Subcutaneous abdominal adipose tissue (tissue), 5 donors: ENCODE measurements at regions not wholly inside any gene's neighbourhood (a gene's known extent, or its start where the extent isn't known, plus 50 kb on each side); places are given as distances from the start of the nearest gene placed in this dataset.

ENCODE experiments used
- H3K27ac ChIP-seq: one replicate; pipeline ENCODE4 v1.7.0; 2013; ENCODE audit warnings: low read depth, mild to moderate bottlenecking, inconsistent platforms, low read length, moderate library complexity
- H3K27me3 ChIP-seq, 5 donors: one replicate each; pipeline ENCODE4 v1.7.0; 2013; ENCODE audit warnings: low read length in 5 of 5, inconsistent platforms in 1 of 5; ENCODE audit not compliant: control insufficient read depth in 5 of 5, insufficient read depth in 4 of 5
- H3K36me3 ChIP-seq, 5 donors: one replicate each; pipeline ENCODE4 v1.7.0; 2013; ENCODE audit warnings: low read length in 5 of 5; ENCODE audit not compliant: control insufficient read depth in 5 of 5, insufficient read depth in 5 of 5
- H3K4me1 ChIP-seq, 5 donors: one replicate each; pipeline ENCODE4 v1.7.0; 2013; ENCODE audit warnings: low read length in 5 of 5, mild to moderate bottlenecking in 3 of 5, moderate library complexity in 1 of 5; ENCODE audit not compliant: control insufficient read depth in 5 of 5, insufficient read depth in 5 of 5
- H3K4me3 ChIP-seq, 5 donors: one replicate each; pipeline ENCODE4 v1.7.0; 2013; ENCODE audit warnings: low read length in 5 of 5, low read depth in 1 of 5
- H3K9ac ChIP-seq, 5 donors: one replicate each; pipeline ENCODE4 v1.7.0; 2013; ENCODE audit warnings: low read length in 5 of 5, mild to moderate bottlenecking in 4 of 5, moderate library complexity in 3 of 5
- H3K9me3 ChIP-seq, 5 donors: one replicate each; pipeline ENCODE4 v1.7.0; 2013; ENCODE audit warnings: low read length in 5 of 5; ENCODE audit not compliant: control insufficient read depth in 5 of 5
- donor health status: healthy.
- donor health status: healthy.
- donor health status: healthy.
- donor health status: healthy.
- donor health status: healthy.

GRCh38 chr10:21205328-21205727 is 308.2 kb upstream of the NEBL start:
- no peak overlapping the region for H3K9ac ChIP-seq
- H3K4me1 ChIP-seq, result no peaks in the 10 kb centered on the region
- peaks cover 5 to 13% (median 8%) of the 10 kb centered on the region in 5 donors for H3K9me3 ChIP-seq
- H3K4me3 ChIP-seq, result no peak overlapping the region
- no peak overlapping the region for H3K27ac ChIP-seq
- H3K27me3 ChIP-seq, result peaks cover 0 to 10% (median 4%) of the 10 kb centered on the region in 5 donors
- H3K36me3 ChIP-seq, result no peaks in the 10 kb centered on the region

GRCh38 chr10:21203473-21204107 is 306.5 kb upstream of the NEBL start:
- Histone ChIP-seq H3K27ac (no peak overlapping the region), H3K9me3 (peaks cover 5 to 15% (median 10%) of the 10 kb centered on the region in 5 donors), H3K4me3 (no peak overlapping the region), H3K4me1 (no peaks in the 10 kb centered on the region), H3K9ac (no peak overlapping the region), H3K27me3 (peaks cover 0 to 11% (median 4%) of the 10 kb centered on the region in 5 donors), H3K36me3 (no peaks in the 10 kb centered on the region)

- Histone ChIP-seq H3K36me3 (no peaks in the 10 kb centered on the region), H3K4me1 (no peaks in the 10 kb centered on the region), H3K9ac (no peak overlapping the region), H3K9me3 (peaks cover 11 to 20% (median 13%) of the 10 kb centered on the region in 5 donors), H3K27ac (no peak overlapping the region), H3K4me3 (no peak overlapping the region), H3K27me3 (peaks cover 0 to 11% (median 4%) of the 10 kb centered on the region in 5 donors)
Observed at GRCh38 chr10:21202776-21203462, 305.8 kb upstream of the NEBL start.

DNA sequence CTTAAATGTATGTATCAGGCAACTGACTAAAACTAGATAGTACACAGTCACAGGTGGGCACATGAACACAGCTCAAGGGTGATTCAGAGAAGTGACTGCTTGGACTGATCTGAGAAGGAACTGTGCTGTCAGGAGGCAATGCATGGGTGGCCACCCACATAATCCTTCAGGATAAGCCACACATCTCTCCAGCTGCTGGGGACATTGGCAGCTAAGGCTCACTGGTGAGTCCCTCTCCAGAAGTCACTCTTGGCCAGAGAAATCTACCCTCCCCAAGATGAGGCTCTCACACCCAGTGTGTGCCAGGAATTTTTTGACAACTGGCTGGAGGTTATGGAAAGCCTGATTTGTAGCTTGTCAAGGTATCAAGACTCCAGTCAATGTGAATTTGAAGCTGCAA is 302.4 kb upstream of the NEBL start:
- Histone ChIP-seq H3K4me1 (no peaks in the 10 kb centered on the region), H3K27me3 (peaks cover 0 to 8% (median 4%) of the 10 kb centered on the region in 5 donors), H3K4me3 (no peak overlapping the region), H3K9me3 (peaks cover 12 to 19% (median 15%) of the 10 kb centered on the region in 5 donors), H3K27ac (no peak overlapping the region), H3K9ac (no peak overlapping the region), H3K36me3 (no peaks in the 10 kb centered on the region)

DNA sequence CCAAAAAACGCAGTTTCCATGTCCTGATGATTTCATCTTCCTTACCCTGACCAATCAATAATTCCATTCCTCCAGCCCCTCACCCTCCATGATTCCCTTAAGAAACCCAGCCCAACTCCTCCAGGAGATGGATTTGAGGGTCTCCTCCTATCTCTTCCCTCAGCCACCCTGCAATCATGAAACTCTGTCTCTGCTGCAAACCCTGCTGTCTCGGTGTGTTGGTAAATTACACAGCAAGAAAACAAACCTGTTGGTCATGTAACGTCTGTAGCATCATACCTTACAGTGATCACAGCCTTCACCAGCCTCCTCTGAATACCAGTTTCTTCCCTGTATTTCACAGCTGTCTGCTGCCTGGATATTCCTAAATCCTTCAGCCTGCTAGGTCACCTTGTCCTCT is 300.7 kb upstream of the NEBL start:
- no peak overlapping the region for H3K27ac ChIP-seq
- peak overlapping the region in 2 of 5 donors; percentile 13 to 21 for H3K4me3 ChIP-seq
- H3K27me3 ChIP-seq, result peaks cover 0 to 3% (median 0%) of the 10 kb centered on the region in 5 donors
- H3K9me3 ChIP-seq, result peaks cover 12 to 16% (median 15%) of the 10 kb centered on the region in 5 donors
- H3K4me1 ChIP-seq, result no peaks in the 10 kb centered on the region
- no peak overlapping the region for H3K9ac ChIP-seq
- H3K36me3 ChIP-seq, result no peaks in the 10 kb centered on the region

DNA sequence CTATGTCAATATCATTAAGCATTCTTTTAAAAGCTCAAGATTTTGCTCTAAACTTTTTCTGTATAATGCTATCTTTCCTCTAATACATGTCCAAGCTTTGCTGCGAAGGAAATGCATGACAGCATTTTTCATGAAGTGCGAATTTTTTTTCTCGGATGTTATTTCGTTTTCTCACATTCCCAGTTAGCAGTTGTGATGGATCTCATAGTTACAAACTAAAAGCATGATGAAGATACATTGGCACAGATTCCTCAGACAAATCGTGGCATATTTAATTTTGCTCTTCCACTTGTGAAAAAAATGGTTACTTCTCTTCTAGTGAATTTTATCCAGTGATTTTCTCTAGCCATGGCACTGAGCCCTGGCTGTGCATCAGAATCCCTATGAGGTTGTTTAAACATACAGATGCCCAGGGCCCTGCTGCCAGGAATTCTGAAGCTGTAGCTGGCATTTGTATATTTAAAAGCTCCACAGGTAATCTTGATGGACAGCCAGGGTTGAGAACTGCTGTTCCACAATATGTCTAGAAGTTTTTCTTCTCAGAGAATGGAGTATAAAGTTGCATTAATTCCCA is 299.8 kb upstream of the NEBL start:
- peaks cover 0 to 3% (median 0%) of the 10 kb centered on the region in 5 donors for H3K27me3 ChIP-seq
- H3K4me1 ChIP-seq, result no peaks in the 10 kb centered on the region
- H3K9ac ChIP-seq, result no peak overlapping the region
- no peak overlapping the region for H3K4me3 ChIP-seq
- H3K27ac ChIP-seq, result no peak overlapping the region
- no peaks in the 10 kb centered on the region for H3K36me3 ChIP-seq
- peaks cover 12 to 16% (median 15%) of the 10 kb centered on the region in 5 donors for H3K9me3 ChIP-seq

- no peaks in the 10 kb centered on the region for H3K36me3 ChIP-seq
- H3K9me3 ChIP-seq, result peaks cover 12 to 16% (median 15%) of the 10 kb centered on the region in 5 donors
- H3K4me3 ChIP-seq, result no peak overlapping the region
- H3K27ac ChIP-seq, result no peak overlapping the region
- no peak overlapping the region for H3K9ac ChIP-seq
- H3K4me1 ChIP-seq, result no peaks in the 10 kb centered on the region
- peaks cover 0 to 3% (median 0%) of the 10 kb centered on the region in 5 donors for H3K27me3 ChIP-seq
Observed at GRCh38 chr10:21195252-21195651, 298.1 kb upstream of the NEBL start.

DNA sequence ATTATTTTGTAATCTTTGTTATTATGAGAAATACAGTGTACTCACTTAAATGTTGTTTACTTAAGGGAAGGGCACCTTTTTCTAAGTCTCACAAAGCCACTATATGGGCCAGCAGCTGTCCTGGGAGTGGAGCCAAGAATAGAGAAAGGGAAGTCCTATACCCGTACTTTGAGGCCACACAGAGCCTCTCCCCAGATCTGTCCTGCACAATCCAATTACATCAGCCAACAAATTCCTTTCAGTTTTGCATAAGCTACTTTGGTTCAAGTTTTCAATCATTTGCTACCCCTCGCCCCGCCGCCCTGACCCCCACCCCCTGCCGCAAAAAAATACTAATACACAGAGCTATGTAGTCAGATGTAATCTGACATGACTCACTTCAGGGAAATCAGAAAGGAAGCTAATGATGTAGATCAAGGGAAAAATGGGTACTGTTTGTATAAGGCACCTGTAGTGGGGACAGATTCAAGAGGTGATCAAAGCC is 297.4 kb upstream of the NEBL start:
- Histone ChIP-seq H3K4me3 (no peak overlapping the region), H3K9ac (no peak overlapping the region), H3K27ac (no peak overlapping the region), H3K9me3 (peaks cover 12 to 16% (median 15%) of the 10 kb centered on the region in 5 donors), H3K27me3 (peaks cover 0 to 2% (median 0%) of the 10 kb centered on the region in 5 donors), H3K4me1 (no peaks in the 10 kb centered on the region), H3K36me3 (no peaks in the 10 kb centered on the region)

DNA sequence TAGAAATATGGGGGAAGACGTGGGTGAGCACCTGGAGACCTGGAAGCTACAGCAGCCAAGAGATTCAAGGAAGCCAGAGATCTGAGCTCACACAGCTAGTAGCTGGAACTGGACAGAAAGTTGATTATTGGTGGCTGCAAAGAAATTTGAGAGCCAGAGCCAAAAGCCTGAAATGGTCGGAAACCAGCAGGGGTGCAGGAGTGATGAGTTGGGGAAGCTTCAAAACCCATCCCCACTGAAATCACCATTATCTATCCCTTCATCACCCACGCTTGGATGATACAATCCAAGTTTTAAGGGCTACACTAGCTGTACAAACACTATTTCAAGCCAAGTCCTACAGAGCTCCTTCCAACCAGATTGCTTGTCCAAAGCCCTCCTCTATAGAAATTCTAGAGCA is 296.1 kb upstream of the NEBL start:
- Histone ChIP-seq H3K27ac (no peak overlapping the region), H3K4me3 (no peak overlapping the region), H3K36me3 (no peaks in the 10 kb centered on the region), H3K4me1 (no peaks in the 10 kb centered on the region), H3K9ac (no peak overlapping the region), H3K27me3 (no peaks in the 10 kb centered on the region), H3K9me3 (peaks cover 8 to 14% (median 10%) of the 10 kb centered on the region in 5 donors)

- H3K4me3 ChIP-seq, result no peak overlapping the region
- H3K27ac ChIP-seq, result no peak overlapping the region
- peaks cover 0 to 4% (median 0%) of the 10 kb centered on the region in 5 donors for H3K9me3 ChIP-seq
- H3K27me3 ChIP-seq, result no peaks in the 10 kb centered on the region
- no peaks in the 10 kb centered on the region for H3K4me1 ChIP-seq
- no peak overlapping the region for H3K9ac ChIP-seq
- no peaks in the 10 kb centered on the region for H3K36me3 ChIP-seq
Observed at GRCh38 chr10:21191512-21191911, 294.4 kb upstream of the NEBL start.
